Keratinocyte (primary cell): ENCODE measurements at regions not wholly inside any gene's neighbourhood (a gene's known extent, or its start where the extent isn't known, plus 50 kb on each side); places are given as distances from the start of the nearest gene placed in this dataset.

Source experiments
- CTCF ChIP-seq, 3 experiments: IDR thresholded peaks in 1 of 3; conservative IDR thresholded peaks in 1 of 3; optimal IDR thresholded peaks in 1 of 3; 2 replicates in 2 of 3; 3 replicates in 1 of 3; pipeline versions ENCODE3 to v1.5.1; 2011; ENCODE audit warnings: low read length in 3 of 3, mild to moderate bottlenecking in 3 of 3, moderate library complexity in 2 of 3, control low read depth in 1 of 3, inconsistent platforms in 1 of 3; ENCODE audit not compliant: insufficient read depth in 2 of 3; ENCODE audit errors: extremely low read depth in 1 of 3
- EZH2 ChIP-seq: IDR thresholded peaks from one replicate; pipeline ENCODE4 v1.6.1; 2012; ENCODE audit warnings: inconsistent platforms, mild to moderate bottlenecking, low read length, moderate library complexity

GRCh38 chr12:67918441-67918840, 70.8 kb upstream of the IFNG-AS1 start:
- TF ChIP-seq CTCF (optimal IDR thresholded peaks at IDR 0.05 in 1 of 3, IDR thresholded peaks at IDR 0.05 in 1 of 3, conservative IDR thresholded peaks at IDR 0.05 in 1 of 3; ENCODE audit: extremely low read depth in 1 of 3, insufficient read depth in 2 of 3, low read length in 3 of 3) = no peak
- TF ChIP-seq EZH2 = no peak
